A204.1 (cell line): ENCODE measurements at regions not wholly inside any gene's neighbourhood (a gene's known extent, or its start where the extent isn't known, plus 50 kb on each side); places are given as distances from the start of the nearest gene placed in this dataset.

Source experiments
- FAIRE-seq: peaks from 2 replicates; lab custom pipeline; 2012; peaks lifted over from hg19 to GRCh38; lab: Jason Lieb, UNC

DNA sequence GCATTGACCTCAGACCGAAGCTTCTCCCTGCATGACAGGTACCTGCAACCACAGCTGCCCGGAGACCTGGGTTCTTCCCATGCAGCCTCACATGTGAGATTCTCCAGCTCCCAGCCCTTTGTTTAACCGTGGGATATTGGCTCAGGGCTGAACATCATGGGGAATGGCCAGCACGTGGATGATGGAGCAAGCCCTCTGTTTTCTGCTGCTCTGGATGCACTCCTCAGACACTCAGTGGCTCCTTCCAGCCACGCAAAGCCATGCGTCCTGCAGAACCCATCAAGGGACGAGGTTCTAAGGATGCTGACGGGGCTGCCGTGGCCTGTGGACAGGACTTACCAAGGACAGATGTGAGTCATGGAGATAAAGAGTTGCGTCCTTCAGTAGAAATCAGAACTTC lies 639.1 kb downstream of the BRD1 start:
- FAIRE-seq, result no peak

- no peak for FAIRE-seq
Observed at GRCh38 chr22:49188091-49188490, 639.6 kb downstream of the BRD1 start.

- FAIRE-seq, result no peak
Observed at GRCh38 chr22:49186762-49187161, 640.9 kb downstream of the BRD1 start.

DNA sequence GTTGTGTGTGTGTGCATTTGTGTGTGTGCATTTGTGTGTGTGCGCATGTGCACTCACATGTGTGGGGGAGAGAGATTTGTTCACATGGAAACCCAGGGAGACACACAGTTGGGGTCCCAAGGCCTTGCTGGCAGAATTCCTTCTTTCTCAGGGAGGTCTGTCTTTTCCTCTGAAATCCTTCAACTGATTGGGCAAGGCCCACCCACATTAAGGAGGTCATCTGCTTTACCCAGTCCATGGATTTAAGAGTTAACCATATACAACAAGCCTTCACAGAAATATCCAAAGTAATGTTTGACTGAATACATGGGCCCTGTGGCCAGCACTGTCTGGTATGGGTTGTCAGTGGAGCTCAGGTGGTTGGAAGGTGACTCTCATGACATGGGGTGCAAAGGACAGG lies 641.4 kb downstream of the BRD1 start:
- no peak for FAIRE-seq

GRCh38 chr22:49185312-49185969 lies 642.2 kb downstream of the BRD1 start:
- FAIRE-seq, result no peak

DNA sequence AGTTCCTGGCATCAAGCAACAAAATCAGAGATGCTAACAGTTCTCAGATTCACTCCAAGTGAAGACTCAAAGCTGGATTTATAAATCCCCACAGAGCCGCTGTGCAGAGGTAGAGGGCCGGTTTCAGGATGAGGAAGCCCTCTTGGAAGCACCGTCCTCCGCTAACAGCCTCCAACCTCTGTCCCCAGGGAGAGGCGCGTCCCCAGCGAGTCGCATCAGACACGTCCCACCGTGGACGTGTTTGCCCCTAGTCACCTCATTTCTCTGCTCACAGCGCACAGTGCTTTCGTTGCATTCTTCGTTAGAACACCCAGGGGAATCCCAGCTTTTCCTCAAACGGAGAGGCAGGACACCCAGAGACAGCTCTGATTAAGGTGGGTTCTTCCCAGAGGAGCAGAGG lies 642.9 kb downstream of the BRD1 start:
- no peak for FAIRE-seq

- FAIRE-seq, result no peak
Observed at GRCh38 chr22:49183826-49184216, 643.9 kb downstream of the BRD1 start.

DNA sequence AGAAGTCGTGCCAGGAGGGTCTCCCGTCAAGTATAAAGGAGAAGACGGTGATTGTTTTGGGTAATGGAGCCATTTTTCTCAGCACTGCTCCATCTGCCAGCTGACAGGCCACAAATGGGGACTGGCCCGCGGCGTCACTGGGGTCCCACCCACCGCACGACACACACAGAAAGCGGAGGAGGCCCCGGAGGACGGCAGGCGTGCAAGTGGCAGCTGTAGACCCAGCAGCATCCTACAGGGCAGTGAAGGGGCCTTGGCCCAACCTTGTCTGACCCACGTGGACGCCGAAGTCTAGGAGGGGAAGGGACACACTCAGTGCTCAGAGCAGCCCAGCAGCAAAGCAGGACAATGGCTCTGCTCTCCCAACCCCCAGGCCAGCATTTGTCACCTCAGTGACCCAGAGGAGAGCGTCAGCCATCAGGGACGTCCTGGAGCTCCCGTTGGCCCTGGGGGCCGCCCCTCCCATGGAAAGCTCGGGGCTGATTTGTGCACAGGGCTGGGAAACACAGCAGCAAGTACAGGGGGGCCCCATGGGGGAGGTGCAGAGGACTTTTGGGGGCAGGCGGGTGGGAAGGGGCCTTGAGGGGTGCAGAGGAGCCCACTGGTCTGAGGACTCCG lies 644.4 kb downstream of the BRD1 start:
- no peak for FAIRE-seq

- FAIRE-seq, result no peak
Observed at GRCh38 chr22:49182416-49182815, 645.3 kb downstream of the BRD1 start.

DNA sequence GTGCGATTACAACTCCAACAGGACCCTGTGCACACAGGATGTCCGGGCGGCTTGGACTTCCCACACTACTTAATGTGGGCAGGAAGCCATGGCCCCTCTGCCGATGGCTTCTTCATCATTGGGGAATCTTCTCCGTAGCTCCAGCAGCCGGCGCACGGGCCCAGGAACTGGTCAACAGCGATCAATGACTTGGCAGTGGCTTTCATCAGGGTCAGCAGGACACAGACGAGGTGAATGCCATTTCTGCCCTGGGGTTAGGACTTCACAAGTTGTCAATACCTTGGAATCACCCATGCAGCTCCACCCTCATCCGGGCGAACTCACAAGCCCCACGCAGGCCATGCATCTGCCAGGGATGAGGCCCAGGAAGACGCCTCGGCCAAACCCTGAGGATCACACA lies 645.7 kb downstream of the BRD1 start:
- FAIRE-seq, result no peak

- FAIRE-seq, result no peak
Observed at GRCh38 chr22:49181431-49181830, 646.2 kb downstream of the BRD1 start.

- FAIRE-seq, result no peak
Observed at GRCh38 chr22:49180683-49181024, 647.0 kb downstream of the BRD1 start.

DNA sequence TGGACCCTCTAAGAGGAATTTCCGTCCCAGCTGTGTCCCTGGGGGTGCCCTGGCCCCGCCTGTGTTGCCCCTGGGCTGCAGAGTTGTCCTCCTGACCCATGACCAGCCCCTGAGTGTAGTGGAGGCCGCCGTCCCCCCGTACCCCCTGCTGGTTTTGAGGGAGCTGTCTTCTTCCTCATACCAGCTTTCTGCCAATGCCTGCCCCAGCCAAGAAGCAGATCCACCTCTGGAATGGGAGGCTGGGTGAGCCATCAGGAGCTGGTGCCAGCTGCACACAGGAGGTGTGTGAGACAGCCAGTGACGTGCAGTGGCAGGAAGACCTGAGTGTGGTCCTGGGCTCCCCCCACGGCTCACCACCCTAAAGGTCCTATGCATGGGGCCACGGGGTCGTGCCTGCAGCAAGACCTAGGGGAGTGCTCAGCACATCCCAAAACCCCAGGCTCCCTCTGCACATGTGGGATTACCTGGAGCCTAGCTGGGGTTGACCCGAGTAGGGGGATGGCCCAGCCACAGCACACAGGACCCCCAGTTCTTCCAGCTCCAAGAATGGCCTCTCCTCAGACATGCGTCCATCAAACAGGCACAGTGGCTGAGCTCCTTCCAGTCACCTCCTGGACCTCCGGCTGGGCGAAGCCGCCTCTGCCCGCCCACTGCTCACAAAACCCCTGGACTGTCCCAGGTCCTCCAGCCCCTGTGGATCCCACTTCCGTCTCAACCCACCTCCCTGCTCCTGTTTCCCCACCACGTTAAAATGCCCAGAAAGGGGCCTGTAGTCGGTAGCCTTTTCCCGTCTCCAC lies 647.6 kb downstream of the BRD1 start:
- no peak for FAIRE-seq

DNA sequence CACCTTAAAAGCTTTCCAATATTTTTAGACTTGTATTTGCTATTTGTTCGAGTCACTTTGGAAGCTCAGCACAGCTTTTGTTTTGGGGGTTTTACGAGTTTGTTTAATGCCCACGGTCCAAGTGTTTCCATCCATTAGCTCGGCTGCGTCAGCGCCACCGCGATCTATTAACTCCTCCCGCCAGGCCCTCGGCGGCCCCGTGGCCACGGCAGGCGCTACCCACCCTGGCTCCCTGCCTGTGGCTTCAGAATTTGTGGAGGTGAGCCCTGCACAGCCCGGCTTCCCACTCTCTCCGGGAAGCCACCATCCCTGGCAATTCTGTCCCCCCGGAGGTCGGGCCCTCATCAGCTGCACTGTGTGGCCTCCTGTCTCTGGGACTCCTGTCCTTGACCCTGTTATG lies 648.5 kb downstream of the BRD1 start:
- FAIRE-seq, result no peak

- no peak for FAIRE-seq
Observed at GRCh38 chr22:49178246-49179005, 649.2 kb downstream of the BRD1 start.

- no peak for FAIRE-seq
Observed at GRCh38 chr22:49177666-49178065, 650.0 kb downstream of the BRD1 start.

DNA sequence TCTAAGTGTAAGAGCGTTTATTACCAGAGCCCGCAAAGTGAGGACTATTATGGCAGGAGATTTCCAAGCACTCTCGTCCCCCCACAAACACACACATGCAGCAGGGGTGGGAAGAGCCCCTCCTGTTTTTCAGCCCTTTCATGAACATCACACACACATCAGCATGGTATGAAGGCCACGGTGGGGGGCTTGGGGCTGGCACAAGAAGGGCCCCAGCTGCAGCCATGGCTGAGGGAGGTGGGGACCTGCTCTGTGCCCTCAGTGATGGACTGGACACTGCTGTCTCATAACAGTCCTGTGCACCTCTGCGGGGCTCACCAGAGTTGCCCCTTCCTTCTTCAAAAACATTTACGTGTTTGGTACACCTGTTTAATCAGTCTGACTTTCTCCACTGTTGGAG lies 650.7 kb downstream of the BRD1 start:
- no peak for FAIRE-seq

- no peak for FAIRE-seq
Observed at GRCh38 chr22:49170053-49170452, 657.6 kb downstream of the BRD1 start.

GRCh38 chr22:49169074-49169744 lies 658.5 kb downstream of the BRD1 start:
- no peak for FAIRE-seq

DNA sequence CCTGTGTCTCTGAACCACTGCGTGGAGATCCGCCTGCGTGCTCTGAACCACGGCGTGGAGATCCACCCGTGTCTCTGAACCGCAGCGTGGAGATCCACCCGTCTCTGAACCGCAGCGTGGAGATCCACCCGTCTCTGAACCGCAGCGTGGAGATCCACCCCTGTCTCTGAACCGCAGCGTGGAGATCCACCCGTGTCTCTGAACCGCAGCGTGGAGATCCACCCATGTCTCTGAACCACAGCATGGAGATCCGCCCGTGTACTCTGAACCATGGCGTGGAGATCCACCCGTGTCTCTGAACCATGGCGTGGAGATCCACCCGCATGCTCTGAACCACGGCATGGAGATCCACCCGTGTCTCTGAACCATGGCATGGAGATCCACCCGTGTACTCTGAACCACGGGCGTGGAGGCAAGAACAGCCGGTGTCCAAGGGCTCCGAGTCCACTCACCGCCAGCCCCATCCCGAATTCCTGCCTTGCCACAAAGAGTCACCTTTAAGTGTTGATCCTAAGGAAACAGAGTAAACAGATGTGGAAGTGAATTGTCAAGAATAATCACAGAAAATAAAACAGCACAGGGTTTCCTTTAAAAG lies 659.4 kb downstream of the BRD1 start:
- FAIRE-seq, result no peak

- FAIRE-seq, result no peak
Observed at GRCh38 chr22:49166746-49167145, 660.9 kb downstream of the BRD1 start.

DNA sequence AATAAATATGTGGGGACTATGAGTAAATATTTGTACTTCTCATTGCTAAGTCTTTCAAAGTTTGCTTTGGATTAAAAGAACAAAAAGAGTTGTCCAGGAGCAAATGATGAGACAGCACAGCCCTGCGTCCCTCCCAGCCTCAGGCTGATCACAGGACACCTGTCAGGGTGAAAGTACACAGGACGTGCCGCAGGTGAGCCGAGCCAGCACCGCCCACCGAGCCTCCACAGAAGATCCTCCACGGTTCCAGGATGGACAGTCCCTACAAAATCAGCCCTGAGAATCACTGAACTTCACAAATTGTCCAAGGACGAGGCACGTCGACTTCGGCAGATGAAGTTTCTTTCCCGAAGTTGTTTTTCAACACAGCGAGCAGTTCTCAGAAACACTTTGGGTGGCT lies 661.5 kb downstream of the BRD1 start:
- FAIRE-seq, result no peak
